Left ventricle myocardium inferior (tissue), 1 donor: ENCODE measurements at regions not wholly inside any gene's neighbourhood (a gene's known extent, or its start where the extent isn't known, plus 50 kb on each side); places are given as distances from the start of the nearest gene placed in this dataset.
A peak's percentile ranks its signal among the peaks of the same experiment; 100 is the strongest.

Source experiments
- DNase-seq: peaks from one replicate; pipeline ENCODE4 v3.0.0-alpha.2; 2020
- H3K27ac ChIP-seq: fragments of 200-600 bp; replicated peaks from 2 replicates; pipeline ENCODE4 v1.8.0; 2021
- H3K27me3 ChIP-seq: fragments of 200-600 bp; 2 replicates; pipeline ENCODE4 v1.8.0; 2021; ENCODE audit warnings: low read depth
- H3K36me3 ChIP-seq: fragments of 200-600 bp; 2 replicates; pipeline ENCODE4 v1.8.0; 2021
- H3K4me1 ChIP-seq: fragments of 200-600 bp; 2 replicates; pipeline ENCODE4 v1.8.0; 2021
- H3K4me3 ChIP-seq: fragments of 200-600 bp; 2 replicates; pipeline ENCODE4 v1.8.0; 2021; ENCODE audit warnings: mild to moderate bottlenecking, moderate library complexity
- H3K9me3 ChIP-seq: fragments of 200-600 bp; replicated peaks from 2 replicates; pipeline ENCODE4 v1.8.0; 2021
- CTCF ChIP-seq: fragments of 200-600 bp; IDR thresholded peaks from 2 replicates; pipeline ENCODE4 v1.8.0; 2021; ENCODE audit warnings: antibody characterized with exemption, mild to moderate bottlenecking, borderline replicate concordance
- intact Hi-C: fragments of 100-400 bp; cut with micrococcal nuclease; formaldehyde crosslinking; loops from one replicate; pipeline ENCODE4 v1.11.0; 2022
- donor health status: DM: no; HTN: yes; CAD: no; lungs with severe emphysema.

GRCh38 chr12:107564946-107565345, 120.7 kb upstream of the PWP1 start:
- H3K27ac ChIP-seq, result no peak overlapping the region
- intact Hi-C loops, result no loop called here
- H3K9me3 ChIP-seq, result no peaks in the 10 kb centered on the region
- no peak for DNase-seq
- peaks cover 4% of the 10 kb centered on the region for H3K27me3 ChIP-seq
- no peak overlapping the region for H3K4me3 ChIP-seq
- TF ChIP-seq CTCF, result peak; percentile 37
- no peaks in the 10 kb centered on the region for H3K36me3 ChIP-seq
- no peaks in the 10 kb centered on the region for H3K4me1 ChIP-seq

- intact Hi-C loops, result no loop called here
- no peak for TF ChIP-seq CTCF
- H3K36me3 ChIP-seq, result no peaks in the 10 kb centered on the region
- no peaks in the 10 kb centered on the region for H3K9me3 ChIP-seq
- H3K4me1 ChIP-seq, result no peaks in the 10 kb centered on the region
- H3K27ac ChIP-seq, result no peak overlapping the region
- H3K27me3 ChIP-seq, result peaks cover 4% of the 10 kb centered on the region
- no peak for DNase-seq
- H3K4me3 ChIP-seq, result no peak overlapping the region
These were observed 120.0 kb upstream of the PWP1 start for GRCh38 chr12:107565551-107565950.

- H3K27me3 ChIP-seq, result no peaks in the 10 kb centered on the region
- intact Hi-C loops, result no loop called here
These were observed 117.6 kb upstream of the PWP1 start for GRCh38 chr12:107567876-107568619.

GRCh38 chr12:107568718-107569117, 116.9 kb upstream of the PWP1 start:
- H3K27ac ChIP-seq, result no peak overlapping the region
- H3K4me3 ChIP-seq, result no peak overlapping the region
- DNase-seq, result no peak
- intact Hi-C loops, result no loop called here
- H3K27me3 ChIP-seq, result no peaks in the 10 kb centered on the region
- TF ChIP-seq CTCF, result no peak
- H3K4me1 ChIP-seq, result no peaks in the 10 kb centered on the region
- no peaks in the 10 kb centered on the region for H3K9me3 ChIP-seq
- H3K36me3 ChIP-seq, result no peaks in the 10 kb centered on the region

More at GRCh38 chr12:107567876-107568619, 117.6 kb upstream of the PWP1 start:
- H3K4me3 ChIP-seq, result no peak overlapping the region
- no peaks in the 10 kb centered on the region for H3K36me3 ChIP-seq
- H3K27ac ChIP-seq, result no peak overlapping the region
- no peak for TF ChIP-seq CTCF
- H3K9me3 ChIP-seq, result no peaks in the 10 kb centered on the region
- H3K4me1 ChIP-seq, result no peaks in the 10 kb centered on the region
- no peak for DNase-seq

GRCh38 chr12:107570721-107571120, 114.9 kb upstream of the PWP1 start:
- intact Hi-C loops, result no loop called here

More at GRCh38 chr12:107570721-107571120, 114.9 kb upstream of the PWP1 start:
- TF ChIP-seq CTCF, result no peak
- Histone ChIP-seq H3K4me1 (no peaks in the 10 kb centered on the region), H3K27ac (no peak overlapping the region), H3K9me3 (no peaks in the 10 kb centered on the region), H3K4me3 (no peak overlapping the region), H3K27me3 (no peaks in the 10 kb centered on the region), H3K36me3 (no peaks in the 10 kb centered on the region)
- no peak for DNase-seq
